SK-N-SH (cell line): ENCODE measurements at regions not wholly inside any gene's neighbourhood (a gene's known extent, or its start where the extent isn't known, plus 50 kb on each side); places are given as distances from the start of the nearest gene placed in this dataset.

Experiments used
- CTCF ChIA-PET: fragments of 300-600, 350-600 bp; formaldehyde crosslinking; extraction: SDS; loops from one replicate; lab custom pipeline; 2021; lab: Yijun Ruan, JAX
- POLR2A ChIA-PET: fragments of 350-600 bp; sonication (Branson Sonifier 250); formaldehyde crosslinking; extraction: SDS; loops from one replicate; lab custom pipeline; 2020; ENCODE audit warnings: antibody characterized with exemption, inconsistent platforms; lab: Yijun Ruan, JAX
- DNase-seq: peaks from one replicate; pipeline ENCODE4 v3.0.0; 2012
- H2AFZ ChIP-seq: fragments of 200-600 bp; sonication (generic); 2 replicates; pipeline ENCODE4 v1.8.1; 2016; ENCODE audit warnings: antibody characterized with exemption, mild to moderate bottlenecking, low read depth
- H3F3A ChIP-seq: fragments of 200-600 bp; sonication (generic); replicated peaks from 2 replicates; pipeline ENCODE3; 2016; ENCODE audit warnings: antibody characterized with exemption, mild to moderate bottlenecking; ENCODE audit not compliant: insufficient read depth
- H3K27ac ChIP-seq, 2 experiments: fragments of 200-500 bp in 1 of 2; fragments of 200-600 bp in 1 of 2; sonication (Bioruptor generic) in 1 of 2; sonication (generic), shearing (Covaris generic) in 1 of 2; 2 replicates each; pipeline versions ENCODE4 v1.5.1 to v1.6.1; 2014 to 2016; ENCODE audit warnings: low read depth in 2 of 2, inconsistent platforms in 1 of 2, low read length in 1 of 2, mild to moderate bottlenecking in 1 of 2, mixed read lengths in 1 of 2
- H3K27me3 ChIP-seq: fragments of 200-600 bp; sonication (generic), shearing (Covaris generic); 2 replicates; pipeline ENCODE4 v1.6.1; 2016; ENCODE audit warnings: mixed run types; ENCODE audit not compliant: insufficient read depth
- H3K36me3 ChIP-seq, 2 experiments: fragments of 200-500 bp in 1 of 2; fragments of 200-600 bp in 1 of 2; sonication (Bioruptor generic) in 1 of 2; sonication (generic) in 1 of 2; replicated peaks in 1 of 2; 2 replicates each; pipeline versions ENCODE3 to v1.5.1; 2014 to 2016; ENCODE audit warnings: low read length in 1 of 2, mild to moderate bottlenecking in 1 of 2; ENCODE audit not compliant: insufficient read depth in 2 of 2, control insufficient read depth in 1 of 2
- H3K4me1 ChIP-seq, 2 experiments: fragments of 200-500 bp in 1 of 2; fragments of 200-600 bp in 1 of 2; sonication (Bioruptor generic) in 1 of 2; sonication (generic), shearing (Covaris generic) in 1 of 2; 2 replicates each; pipeline versions ENCODE4 v1.5.1 to v1.6.1; 2014 to 2016; ENCODE audit warnings: low read depth in 1 of 2, low read length in 1 of 2, mixed run types in 1 of 2; ENCODE audit not compliant: insufficient read depth in 2 of 2, control insufficient read depth in 1 of 2
- H3K4me2 ChIP-seq: fragments of 200-600 bp; sonication (generic), shearing (Covaris generic); 2 replicates; pipeline ENCODE4 v1.6.1; 2017; ENCODE audit warnings: mixed run types
- H3K4me3 ChIP-seq, 2 experiments: fragments of 200-500 bp in 1 of 2; fragments of 200-600 bp in 1 of 2; sonication (Bioruptor generic) in 1 of 2; sonication (generic), shearing (Covaris generic) in 1 of 2; 2 replicates each; pipeline versions ENCODE4 v1.5.1 to v1.8.1; 2014 to 2016; ENCODE audit warnings: low read depth in 2 of 2, inconsistent platforms in 1 of 2, low read length in 1 of 2, mild to moderate bottlenecking in 1 of 2, mixed read lengths in 1 of 2, moderate library complexity in 1 of 2
- H3K79me2 ChIP-seq: fragments of 200-600 bp; sonication (generic); 2 replicates; pipeline ENCODE4 v1.8.1; 2017; ENCODE audit warnings: mild to moderate bottlenecking; ENCODE audit not compliant: insufficient read depth
- H3K9ac ChIP-seq: fragments of 200-600 bp; sonication (generic); 2 replicates; pipeline ENCODE4 v1.6.1; 2017; ENCODE audit warnings: mixed run types
- H3K9me2 ChIP-seq: fragments of 200-600 bp; sonication (generic); 2 replicates; pipeline ENCODE4 v1.6.1; 2017; ENCODE audit warnings: mixed run types
- H3K9me3 ChIP-seq: fragments of 200-600 bp; sonication (generic); 2 replicates; pipeline ENCODE4 v1.6.1; 2017; ENCODE audit warnings: mixed run types, mild to moderate bottlenecking, moderate library complexity
- H4K20me1 ChIP-seq: fragments of 200-600 bp; sonication (generic); 2 replicates; pipeline ENCODE4 v1.6.1; 2017; ENCODE audit warnings: mild to moderate bottlenecking, mixed run types; ENCODE audit not compliant: insufficient read depth
- ELF1 ChIP-seq: IDR thresholded peaks from 2 replicates; pipeline ENCODE4 v1.4.0; 2012
- EP300 ChIP-seq, 2 experiments: IDR thresholded peaks; 2 replicates each; pipeline versions ENCODE4 v1.4.0 to v1.6.1; 2012; ENCODE audit warnings: borderline replicate concordance in 1 of 2, low read depth in 1 of 2, low read length in 1 of 2
- EZH2phosphoT487 ChIP-seq: fragments of 200-600 bp; sonication (generic); IDR thresholded peaks from 2 replicates; pipeline ENCODE4 v1.6.1; 2017; ENCODE audit warnings: low read depth, mixed run types, mild to moderate bottlenecking, antibody characterized with exemption, moderate library complexity, borderline replicate concordance
- FOXJ3 ChIP-seq: sonication (generic); formaldehyde crosslinking; IDR thresholded peaks from 2 replicates; pipeline ENCODE4 v1.5.1; 2020; ENCODE audit warnings: mild to moderate bottlenecking, missing genetic modification reagents
- GABPA ChIP-seq: IDR thresholded peaks from 2 replicates; pipeline ENCODE4 v1.4.0; 2012; ENCODE audit warnings: low read depth, mild to moderate bottlenecking
- GATA2 ChIP-seq: sonication (generic); formaldehyde crosslinking; IDR thresholded peaks from 2 replicates; pipeline ENCODE4 v1.5.0; 2020; ENCODE audit warnings: mild to moderate bottlenecking, missing genetic modification reagents
- JUND ChIP-seq: IDR thresholded peaks from 2 replicates; pipeline ENCODE4 v1.4.0; 2012
- MEF2A ChIP-seq: IDR thresholded peaks from 2 replicates; pipeline ENCODE4 v1.4.0; 2012; ENCODE audit warnings: low read depth, borderline replicate concordance
- MXI1 ChIP-seq: IDR thresholded peaks from 2 replicates; pipeline ENCODE4 v1.6.1; 2012; ENCODE audit warnings: mild to moderate bottlenecking, low read depth, low read length, improper control_type of control experiment
- RAD21 ChIP-seq: IDR thresholded peaks from 2 replicates; pipeline ENCODE4 v1.6.1; 2012; ENCODE audit warnings: mild to moderate bottlenecking, low read length
- RCOR1 ChIP-seq: fragments of 150-350 bp; IDR thresholded peaks from 2 replicates; pipeline ENCODE4 v1.6.1; 2017; ENCODE audit warnings: antibody characterized with exemption, low read length
- RFX5 ChIP-seq: IDR thresholded peaks from 2 replicates; pipeline ENCODE4 v1.6.1; 2012; ENCODE audit warnings: mild to moderate bottlenecking, improper control_type of control experiment, low read length
- RXRA ChIP-seq: IDR thresholded peaks from 2 replicates; pipeline ENCODE4 v1.4.0; 2012; ENCODE audit warnings: low read depth, mild to moderate bottlenecking, borderline replicate concordance
- SIN3A ChIP-seq: IDR thresholded peaks from 2 replicates; pipeline ENCODE4 v1.6.1; 2012; ENCODE audit warnings: low read depth, mild to moderate bottlenecking, low read length, moderate library complexity, borderline replicate concordance
- SMC3 ChIP-seq: IDR thresholded peaks from 2 replicates; pipeline ENCODE4 v1.6.1; 2012; ENCODE audit warnings: low read depth, low read length, improper control_type of control experiment
- TCF12 ChIP-seq: IDR thresholded peaks from 2 replicates; pipeline ENCODE4 v1.4.0; 2012
- WGBS: methylation state at CpG from one replicate; pipeline ENCODE4 v1.1.6; 2017; ENCODE audit warnings: low lambda C conversion rate; 5-methylcytosine and 5-hydroxymethylcytosine counted together
- TF ChIP-seq, protein P1 (sequence below): fragments of 150-350 bp; IDR thresholded peaks from 2 replicates; pipeline ENCODE4 v1.6.1; 2017; ENCODE audit warnings: antibody characterized with exemption, low read length, low read depth, borderline replicate concordance
- TF ChIP-seq, protein P2 (sequence below): IDR thresholded peaks from 2 replicates; pipeline ENCODE4 v1.6.1; 2012; ENCODE audit warnings: mild to moderate bottlenecking, low read depth, low read length, moderate library complexity
- TF ChIP-seq, protein P3 (sequence below): fragments of 150-350 bp; IDR thresholded peaks from 2 replicates; pipeline ENCODE4 v1.6.1; 2016; ENCODE audit warnings: mild to moderate bottlenecking, low read depth, low read length

DNA sequence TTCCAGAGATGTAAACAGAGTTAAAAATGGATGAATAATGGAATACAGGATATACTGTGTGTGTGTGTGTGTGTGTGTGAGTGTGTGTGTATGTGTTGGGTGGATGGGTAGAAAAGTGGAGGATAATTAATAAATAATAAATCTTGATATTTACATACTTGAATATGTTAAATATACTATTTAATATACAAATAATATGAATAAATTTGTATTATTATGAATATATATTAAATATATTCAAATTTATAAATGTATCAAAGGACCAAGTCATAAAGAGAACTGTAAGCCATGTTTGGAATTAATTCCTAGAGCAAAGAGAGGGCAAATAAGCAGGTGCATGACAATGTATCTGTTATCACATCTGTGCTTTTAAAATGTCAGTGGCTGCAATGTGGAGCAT lies 225.3 kb downstream of the ALG10B start:
- no peak overlapping the region for H3K9ac ChIP-seq
- no peaks in the 10 kb centered on the region for H3K79me2 ChIP-seq
- ChIA-PET CTCF (no interaction called here), POLR2A (no interaction called here)
- no peaks in the 10 kb centered on the region for H4K20me1 ChIP-seq
- no peak overlapping the region for H3K4me3 ChIP-seq
- no peaks in the 10 kb centered on the region for H3K36me3 ChIP-seq
- DNase-seq, result no peak
- no peaks in the 10 kb centered on the region for H3K9me2 ChIP-seq
- TF ChIP-seq SIN3A (no peak), RAD21 (no peak), GATA2 (CRISPR knock-in tag) (no peak), JUND (no peak), MEF2A (no peak), GABPA (no peak), EP300 (IDR thresholded peaks at IDR 0.05; ENCODE audit: borderline replicate concordance in 1 of 2, low read depth in 1 of 2, low read length in 1 of 2) (no peak), TCF12 (no peak), SMC3 (no peak), FOXJ3 (CRISPR knock-in tag) (no peak), RCOR1 (no peak)
- TF ChIP-seq, protein P1, sequence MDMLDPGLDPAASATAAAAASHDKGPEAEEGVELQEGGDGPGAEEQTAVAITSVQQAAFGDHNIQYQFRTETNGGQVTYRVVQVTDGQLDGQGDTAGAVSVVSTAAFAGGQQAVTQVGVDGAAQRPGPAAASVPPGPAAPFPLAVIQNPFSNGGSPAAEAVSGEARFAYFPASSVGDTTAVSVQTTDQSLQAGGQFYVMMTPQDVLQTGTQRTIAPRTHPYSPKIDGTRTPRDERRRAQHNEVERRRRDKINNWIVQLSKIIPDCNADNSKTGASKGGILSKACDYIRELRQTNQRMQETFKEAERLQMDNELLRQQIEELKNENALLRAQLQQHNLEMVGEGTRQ, result no peak
- TF ChIP-seq, protein P2, sequence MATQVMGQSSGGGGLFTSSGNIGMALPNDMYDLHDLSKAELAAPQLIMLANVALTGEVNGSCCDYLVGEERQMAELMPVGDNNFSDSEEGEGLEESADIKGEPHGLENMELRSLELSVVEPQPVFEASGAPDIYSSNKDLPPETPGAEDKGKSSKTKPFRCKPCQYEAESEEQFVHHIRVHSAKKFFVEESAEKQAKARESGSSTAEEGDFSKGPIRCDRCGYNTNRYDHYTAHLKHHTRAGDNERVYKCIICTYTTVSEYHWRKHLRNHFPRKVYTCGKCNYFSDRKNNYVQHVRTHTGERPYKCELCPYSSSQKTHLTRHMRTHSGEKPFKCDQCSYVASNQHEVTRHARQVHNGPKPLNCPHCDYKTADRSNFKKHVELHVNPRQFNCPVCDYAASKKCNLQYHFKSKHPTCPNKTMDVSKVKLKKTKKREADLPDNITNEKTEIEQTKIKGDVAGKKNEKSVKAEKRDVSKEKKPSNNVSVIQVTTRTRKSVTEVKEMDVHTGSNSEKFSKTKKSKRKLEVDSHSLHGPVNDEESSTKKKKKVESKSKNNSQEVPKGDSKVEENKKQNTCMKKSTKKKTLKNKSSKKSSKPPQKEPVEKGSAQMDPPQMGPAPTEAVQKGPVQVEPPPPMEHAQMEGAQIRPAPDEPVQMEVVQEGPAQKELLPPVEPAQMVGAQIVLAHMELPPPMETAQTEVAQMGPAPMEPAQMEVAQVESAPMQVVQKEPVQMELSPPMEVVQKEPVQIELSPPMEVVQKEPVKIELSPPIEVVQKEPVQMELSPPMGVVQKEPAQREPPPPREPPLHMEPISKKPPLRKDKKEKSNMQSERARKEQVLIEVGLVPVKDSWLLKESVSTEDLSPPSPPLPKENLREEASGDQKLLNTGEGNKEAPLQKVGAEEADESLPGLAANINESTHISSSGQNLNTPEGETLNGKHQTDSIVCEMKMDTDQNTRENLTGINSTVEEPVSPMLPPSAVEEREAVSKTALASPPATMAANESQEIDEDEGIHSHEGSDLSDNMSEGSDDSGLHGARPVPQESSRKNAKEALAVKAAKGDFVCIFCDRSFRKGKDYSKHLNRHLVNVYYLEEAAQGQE, result no peak
- TF ChIP-seq, protein P3, sequence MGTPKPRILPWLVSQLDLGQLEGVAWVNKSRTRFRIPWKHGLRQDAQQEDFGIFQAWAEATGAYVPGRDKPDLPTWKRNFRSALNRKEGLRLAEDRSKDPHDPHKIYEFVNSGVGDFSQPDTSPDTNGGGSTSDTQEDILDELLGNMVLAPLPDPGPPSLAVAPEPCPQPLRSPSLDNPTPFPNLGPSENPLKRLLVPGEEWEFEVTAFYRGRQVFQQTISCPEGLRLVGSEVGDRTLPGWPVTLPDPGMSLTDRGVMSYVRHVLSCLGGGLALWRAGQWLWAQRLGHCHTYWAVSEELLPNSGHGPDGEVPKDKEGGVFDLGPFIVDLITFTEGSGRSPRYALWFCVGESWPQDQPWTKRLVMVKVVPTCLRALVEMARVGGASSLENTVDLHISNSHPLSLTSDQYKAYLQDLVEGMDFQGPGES, result no peak
- no peaks in the 10 kb centered on the region for H3K27me3 ChIP-seq
- no peak overlapping the region for H2AFZ ChIP-seq
- H3K4me2 ChIP-seq, result no peak overlapping the region
- H3F3A ChIP-seq, result no peaks in the 10 kb centered on the region
- H3K9me3 ChIP-seq, result no peaks in the 10 kb centered on the region
- no peak overlapping the region for H3K27ac ChIP-seq
- no peaks in the 10 kb centered on the region for H3K4me1 ChIP-seq

DNA sequence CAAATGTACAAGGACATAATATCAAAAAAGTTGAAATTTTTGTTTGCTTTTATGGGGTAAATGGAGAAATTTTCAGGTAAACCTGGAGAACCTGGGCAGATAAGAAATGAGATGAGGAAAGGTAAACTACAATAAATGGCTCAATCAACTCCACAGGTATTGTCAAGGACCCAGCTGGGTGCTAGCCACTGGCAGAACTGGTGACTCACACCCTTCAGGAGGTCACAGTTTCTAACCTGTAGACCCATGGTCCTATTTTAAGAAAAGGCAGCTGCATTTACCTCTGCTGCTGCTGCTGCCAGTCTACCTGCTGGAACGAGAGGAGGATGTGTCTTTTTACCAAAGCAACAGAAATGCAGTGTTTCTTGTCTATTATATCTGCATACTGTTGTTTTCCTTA lies 226.6 kb downstream of the ALG10B start:
- Histone ChIP-seq H3K4me1 (no peaks in the 10 kb centered on the region), H3K79me2 (no peaks in the 10 kb centered on the region), H3K4me3 (no peak overlapping the region), H3K27me3 (no peaks in the 10 kb centered on the region), H3K36me3 (no peaks in the 10 kb centered on the region), H3K27ac (no peak overlapping the region), H3K4me2 (no peak overlapping the region), H3K9me3 (no peaks in the 10 kb centered on the region), H4K20me1 (no peaks in the 10 kb centered on the region), H3K9ac (no peak overlapping the region), H3K9me2 (no peaks in the 10 kb centered on the region), H3F3A (no peaks in the 10 kb centered on the region), H2AFZ (no peak overlapping the region)
- DNase-seq, result no peak
- CTCF ChIA-PET, result no interaction called here
- 11% methylated on average over 1 of the region's 1 CpG for WGBS
- POLR2A ChIA-PET, result no interaction called here
- TF ChIP-seq EZH2phosphoT487, result no peak
- no peak for TF ChIP-seq ELF1
- no peak for TF ChIP-seq RXRA
- TF ChIP-seq RFX5, result no peak
- TF ChIP-seq JUND, result no peak
- TF ChIP-seq MXI1, result no peak
- TF ChIP-seq, protein P2, result no peak
